Liver (tissue), 8 donors: ENCODE measurements at regions not wholly inside any gene's neighbourhood (a gene's known extent, or its start where the extent isn't known, plus 50 kb on each side); places are given as distances from the start of the nearest gene placed in this dataset.

Experiments
- DNase-seq: peaks from one replicate; pipeline ENCODE4 v3.0.0-alpha.2; 2017; ENCODE audit warnings: low spot score
- H3K27ac ChIP-seq, 2 donors: one replicate each; pipeline ENCODE4 v1.7.0; 2013; ENCODE audit warnings: inconsistent platforms in 2 of 2, low read length in 2 of 2, control low read depth in 1 of 2, low read depth in 1 of 2, mild to moderate bottlenecking in 1 of 2
- H3K27me3 ChIP-seq, 4 donors: one replicate each; pipeline versions ENCODE4 v1.6.1 to v1.7.0; 2013; ENCODE audit warnings: low read length in 3 of 4, inconsistent platforms in 1 of 4, mild to moderate bottlenecking in 1 of 4, moderate library complexity in 1 of 4; ENCODE audit not compliant: control insufficient read depth in 4 of 4, insufficient read depth in 4 of 4
- H3K36me3 ChIP-seq, 4 donors: one replicate each; pipeline versions ENCODE4 v1.6.1 to v1.7.0; 2013; ENCODE audit warnings: low read length in 3 of 4, mild to moderate bottlenecking in 3 of 4, low read depth in 1 of 4, moderate library complexity in 1 of 4; ENCODE audit not compliant: control insufficient read depth in 4 of 4, insufficient read depth in 3 of 4
- H3K4me1 ChIP-seq, 4 donors: one replicate each; pipeline versions ENCODE4 v1.6.1 to v1.7.0; 2013; ENCODE audit warnings: low read length in 3 of 4, mild to moderate bottlenecking in 3 of 4, moderate library complexity in 1 of 4; ENCODE audit not compliant: control insufficient read depth in 4 of 4, insufficient read depth in 4 of 4
- H3K4me3 ChIP-seq, 3 donors: one replicate each; pipeline versions ENCODE4 v1.6.1 to v1.7.0; 2013; ENCODE audit warnings: low read length in 3 of 3, control low read depth in 1 of 3, low read depth in 1 of 3, mild to moderate bottlenecking in 1 of 3
- H3K9ac ChIP-seq, 2 donors: one replicate each; pipeline ENCODE4 v1.7.0; 2013; ENCODE audit warnings: low read length in 2 of 2, mild to moderate bottlenecking in 2 of 2, moderate library complexity in 2 of 2, control low read depth in 1 of 2, low read depth in 1 of 2
- H3K9me3 ChIP-seq, 4 donors: one replicate each; pipeline versions ENCODE4 v1.6.1 to v1.7.0; 2013; ENCODE audit warnings: low read length in 3 of 4; ENCODE audit not compliant: control insufficient read depth in 4 of 4
- CTCF ChIP-seq: fragments of 150-350 bp; IDR thresholded peaks from 2 replicates; pipeline ENCODE4 v1.5.1; 2017; ENCODE audit warnings: improper control_type of control experiment, low read depth, low read length; ENCODE audit not compliant: missing input control
- EGR1 ChIP-seq, 2 donors: IDR thresholded peaks; 2 replicates each; pipeline ENCODE4 v1.6.1; 2016 to 2018; ENCODE audit warnings: antibody characterized with exemption in 2 of 2, low read depth in 2 of 2
- FOXA1 ChIP-seq: IDR thresholded peaks from 2 replicates; pipeline ENCODE4 v1.6.1; 2016; ENCODE audit warnings: antibody characterized with exemption
- FOXA2 ChIP-seq: IDR thresholded peaks from 2 replicates; pipeline ENCODE4 v1.6.1; 2016; ENCODE audit warnings: antibody characterized with exemption
- GABPA ChIP-seq, 2 donors: IDR thresholded peaks in 1 of 2; conservative IDR thresholded peaks in 1 of 2; 2 replicates each; pipeline ENCODE4 v1.6.1; 2016; ENCODE audit warnings: antibody characterized with exemption in 2 of 2, mild to moderate bottlenecking in 1 of 2, moderate library complexity in 1 of 2
- HNF4A ChIP-seq, 2 donors: conservative IDR thresholded peaks; 2 replicates each; pipeline ENCODE4 v1.6.1; 2016; ENCODE audit warnings: antibody characterized with exemption in 2 of 2, mild to moderate bottlenecking in 2 of 2
- HNF4G ChIP-seq: IDR thresholded peaks from 2 replicates; pipeline ENCODE4 v1.6.1; 2016; ENCODE audit warnings: antibody characterized with exemption
- JUND ChIP-seq, 2 donors: IDR thresholded peaks; 2 replicates each; pipeline ENCODE4 v1.6.1; 2016; ENCODE audit warnings: antibody characterized with exemption in 2 of 2
- RAD21 ChIP-seq, 2 donors: IDR thresholded peaks; 2 replicates each; pipeline ENCODE4 v1.6.1; 2016; ENCODE audit warnings: antibody characterized with exemption in 2 of 2, mild to moderate bottlenecking in 2 of 2
- REST ChIP-seq: IDR thresholded peaks from 2 replicates; pipeline ENCODE4 v1.6.1; 2016; ENCODE audit warnings: antibody characterized with exemption, mild to moderate bottlenecking
- RXRA ChIP-seq, 2 donors: IDR thresholded peaks; 2 replicates each; pipeline ENCODE4 v1.6.1; 2017 to 2018; ENCODE audit warnings: antibody characterized with exemption in 2 of 2, mild to moderate bottlenecking in 1 of 2
- SP1 ChIP-seq: IDR thresholded peaks from 2 replicates; pipeline ENCODE4 v1.6.1; 2018; ENCODE audit warnings: antibody characterized with exemption, mild to moderate bottlenecking
- TAF1 ChIP-seq: conservative IDR thresholded peaks from 2 replicates; pipeline ENCODE4 v1.6.1; 2016; ENCODE audit warnings: antibody characterized with exemption, mild to moderate bottlenecking
- YY1 ChIP-seq: IDR thresholded peaks from 2 replicates; pipeline ENCODE4 v1.6.1; 2016; ENCODE audit warnings: antibody characterized with exemption, mild to moderate bottlenecking
- ZBTB33 ChIP-seq: IDR thresholded peaks from 2 replicates; pipeline ENCODE4 v1.6.1; 2016; ENCODE audit warnings: antibody characterized with exemption
- WGBS: extraction: QIAGEN DNeasy Blood & Tissue Kit; methylation state at CpG from one replicate; pipeline ENCODE4 v1.1.7; 2013; 5-methylcytosine and 5-hydroxymethylcytosine counted together
- TF ChIP-seq, protein P1 (sequence below): IDR thresholded peaks from 2 replicates; pipeline ENCODE4 v1.6.1; 2016; ENCODE audit warnings: antibody characterized with exemption
- TF ChIP-seq, protein P2 (sequence below): IDR thresholded peaks from 2 replicates; pipeline ENCODE4 v1.6.1; 2016; ENCODE audit warnings: antibody characterized with exemption
- donor health status: healthy.
- donor health status: healthy.
- donor health status: healthy.
- donor health status: healthy.
- donor health status: healthy.

- Histone ChIP-seq H3K9ac (no peak overlapping the region), H3K27ac (no peak overlapping the region), H3K36me3 (no peaks in the 10 kb centered on the region), H3K27me3 (no peaks in the 10 kb centered on the region), H3K4me1 (no peaks in the 10 kb centered on the region), H3K9me3 (no peaks in the 10 kb centered on the region), H3K4me3 (no peak overlapping the region)
- 88% methylated on average over 1 of the region's 1 CpG for WGBS
- no peak for DNase-seq
- TF ChIP-seq HNF4G (no peak), REST (no peak), FOXA2 (no peak), EGR1 (IDR thresholded peaks at IDR 0.05; ENCODE audit: low read depth in 2 of 2) (no peak), RAD21 (IDR thresholded peaks at IDR 0.05) (no peak), YY1 (no peak), HNF4A (conservative IDR thresholded peaks at IDR 0.05) (no peak), FOXA1 (no peak), ZBTB33 (no peak), RXRA (IDR thresholded peaks at IDR 0.05) (no peak), TAF1 (no peak), GABPA (IDR thresholded peaks at IDR 0.05 in 1 of 2, conservative IDR thresholded peaks at IDR 0.05 in 1 of 2) (no peak), JUND (IDR thresholded peaks at IDR 0.05) (no peak), SP1 (no peak), CTCF (no peak)
- TF ChIP-seq, protein P1, sequence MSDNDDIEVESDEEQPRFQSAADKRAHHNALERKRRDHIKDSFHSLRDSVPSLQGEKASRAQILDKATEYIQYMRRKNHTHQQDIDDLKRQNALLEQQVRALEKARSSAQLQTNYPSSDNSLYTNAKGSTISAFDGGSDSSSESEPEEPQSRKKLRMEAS: no peak
- TF ChIP-seq, protein P2, sequence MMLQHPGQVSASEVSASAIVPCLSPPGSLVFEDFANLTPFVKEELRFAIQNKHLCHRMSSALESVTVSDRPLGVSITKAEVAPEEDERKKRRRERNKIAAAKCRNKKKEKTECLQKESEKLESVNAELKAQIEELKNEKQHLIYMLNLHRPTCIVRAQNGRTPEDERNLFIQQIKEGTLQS: no peak
These were observed 123.2 kb upstream of the SLC38A4 start for GRCh38 chr12:46948936-46949545.
